NCI-H2171 (cell line): ENCODE measurements at regions not wholly inside any gene's neighbourhood (a gene's known extent, or its start where the extent isn't known, plus 50 kb on each side); places are given as distances from the start of the nearest gene placed in this dataset.
"Not testable (repeated sequence)": the region's sequence is repeated elsewhere in the genome, so short reads cannot be mapped to it uniquely, and the experiment has no call there.

Experiments used
- DNase-seq: peaks from one replicate; lab custom pipeline; 2025; lab: John Stamatoyannopoulos, UW

DNA sequence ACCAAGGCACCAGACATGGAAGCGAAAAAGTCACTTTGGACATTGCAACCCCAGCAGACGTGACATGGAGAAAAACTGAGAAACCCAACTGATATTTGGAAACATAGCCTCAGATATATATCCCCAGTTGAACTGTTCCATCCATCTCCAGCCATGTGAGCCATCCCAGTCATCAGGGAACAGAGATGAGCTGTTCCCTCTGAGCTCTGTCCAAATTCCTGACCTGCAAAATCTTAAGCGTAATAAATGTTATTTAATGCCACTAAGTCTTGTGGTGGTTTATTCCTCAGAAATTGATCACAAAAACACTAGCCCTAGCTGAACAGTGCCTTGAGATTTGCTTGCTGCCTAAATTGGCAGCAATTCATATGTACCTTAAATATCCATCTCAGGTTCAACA is 182.8 kb downstream of the NRP2 start:
- no peak for DNase-seq

DNA sequence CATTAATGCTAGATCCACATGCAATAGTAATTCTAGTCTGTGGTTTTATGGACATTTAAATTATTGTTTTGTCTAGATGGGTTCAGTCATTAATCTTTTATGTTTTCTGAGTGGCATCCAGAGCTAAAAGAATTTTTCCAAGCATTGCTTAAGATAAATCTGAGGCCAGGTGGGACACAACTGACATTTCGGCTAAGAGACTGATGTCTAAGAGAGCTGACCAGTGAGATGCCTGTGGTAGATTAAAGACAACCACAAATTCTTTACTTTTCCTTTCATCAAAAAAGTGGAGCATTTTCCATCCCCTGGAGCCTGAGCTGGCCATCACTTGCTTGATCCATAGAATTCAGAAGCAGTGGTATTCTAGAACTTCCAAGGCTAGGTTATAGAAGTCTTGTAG is 182.2 kb downstream of the NRP2 start:
- no peak for DNase-seq

DNA sequence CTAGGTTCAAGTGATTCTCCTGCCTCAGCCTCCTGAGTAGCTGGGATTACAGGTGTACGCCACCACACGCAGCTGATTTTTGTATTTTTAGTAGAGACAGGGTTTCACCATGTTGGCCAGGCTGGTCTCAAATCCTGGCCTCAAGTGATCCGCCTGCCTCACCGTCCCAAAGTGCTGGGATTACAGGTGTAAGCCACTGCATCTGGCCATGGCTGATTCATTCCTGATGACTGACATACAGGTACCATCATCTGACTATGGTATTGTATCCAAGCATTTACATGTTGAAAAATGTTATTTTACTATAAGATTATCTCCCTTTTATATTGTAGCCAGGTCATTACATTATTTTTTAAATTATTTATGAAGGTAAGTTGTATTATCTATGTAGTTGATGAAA is 180.5 kb downstream of the NRP2 start:
- DNase-seq: not testable (repeated sequence)

DNA sequence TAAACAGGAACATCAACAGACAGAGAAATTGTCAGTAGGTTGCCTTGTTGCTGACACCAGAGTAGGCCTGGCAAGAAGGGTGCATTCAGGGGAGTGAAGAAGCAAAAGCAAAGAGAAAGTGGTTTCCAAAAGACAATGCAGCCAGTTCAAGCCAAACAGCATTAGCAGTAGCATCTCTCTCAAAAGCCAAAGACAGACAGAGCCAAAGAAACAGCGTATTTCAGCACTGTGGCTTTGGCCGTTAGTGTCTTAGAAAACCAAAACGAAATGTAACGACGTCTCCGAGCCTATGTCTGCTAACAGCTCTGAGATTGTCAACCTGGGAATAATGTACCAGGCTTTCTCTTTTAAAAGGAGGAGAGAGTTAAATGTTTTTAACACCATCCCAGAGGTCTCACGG is 178.6 kb downstream of the NRP2 start:
- no peak for DNase-seq

DNA sequence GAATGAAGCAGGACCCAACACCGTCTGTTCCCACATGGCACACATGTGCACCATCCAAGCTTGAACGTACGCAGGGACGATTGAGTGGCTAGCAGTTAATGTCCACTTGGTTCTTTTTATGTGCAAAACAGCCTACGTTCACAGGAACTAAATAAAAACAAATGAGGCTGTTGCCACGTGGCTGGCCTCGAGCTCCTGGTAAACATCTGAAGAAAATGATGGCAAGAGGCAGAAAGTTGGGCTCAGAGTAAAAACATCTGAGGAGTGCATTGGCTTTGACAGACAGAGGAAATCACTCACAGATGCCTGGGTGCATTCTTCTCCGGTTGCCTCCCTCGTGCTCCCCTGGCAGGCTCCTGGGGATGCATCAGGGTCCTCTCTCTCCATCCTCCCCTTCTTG is 177.9 kb downstream of the NRP2 start:
- no peak for DNase-seq

DNA sequence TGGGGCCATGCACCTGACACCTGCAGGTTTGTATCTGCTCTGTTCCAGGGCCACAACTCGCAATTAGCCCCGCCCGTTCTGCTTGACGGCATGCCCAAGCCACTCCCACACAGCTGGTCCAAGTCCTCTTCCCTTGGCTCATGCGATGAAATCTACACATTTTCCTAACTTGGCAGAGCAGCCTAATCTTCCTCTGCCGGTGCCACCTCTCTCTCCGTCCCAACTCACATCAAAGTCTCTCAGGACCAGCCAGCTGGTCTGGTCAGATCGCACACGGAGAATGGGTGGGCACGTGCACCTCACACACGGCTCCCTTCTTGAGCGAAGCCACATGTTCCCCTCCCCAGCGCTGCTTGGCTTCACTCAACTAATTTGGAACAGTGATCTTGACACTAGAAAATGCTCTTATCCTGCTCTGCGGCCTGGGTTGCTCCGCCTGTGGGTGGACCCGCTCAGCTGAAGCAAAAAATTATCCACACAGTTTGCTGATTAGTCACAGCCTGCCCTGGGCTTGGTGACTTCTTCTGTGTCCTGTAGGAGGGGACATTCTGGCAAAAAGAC is 176.7 kb downstream of the NRP2 start:
- DNase-seq: peak; percentile 85

GRCh38 chr2:205858275-205858674 is 176.0 kb downstream of the NRP2 start:
- no peak for DNase-seq

DNA sequence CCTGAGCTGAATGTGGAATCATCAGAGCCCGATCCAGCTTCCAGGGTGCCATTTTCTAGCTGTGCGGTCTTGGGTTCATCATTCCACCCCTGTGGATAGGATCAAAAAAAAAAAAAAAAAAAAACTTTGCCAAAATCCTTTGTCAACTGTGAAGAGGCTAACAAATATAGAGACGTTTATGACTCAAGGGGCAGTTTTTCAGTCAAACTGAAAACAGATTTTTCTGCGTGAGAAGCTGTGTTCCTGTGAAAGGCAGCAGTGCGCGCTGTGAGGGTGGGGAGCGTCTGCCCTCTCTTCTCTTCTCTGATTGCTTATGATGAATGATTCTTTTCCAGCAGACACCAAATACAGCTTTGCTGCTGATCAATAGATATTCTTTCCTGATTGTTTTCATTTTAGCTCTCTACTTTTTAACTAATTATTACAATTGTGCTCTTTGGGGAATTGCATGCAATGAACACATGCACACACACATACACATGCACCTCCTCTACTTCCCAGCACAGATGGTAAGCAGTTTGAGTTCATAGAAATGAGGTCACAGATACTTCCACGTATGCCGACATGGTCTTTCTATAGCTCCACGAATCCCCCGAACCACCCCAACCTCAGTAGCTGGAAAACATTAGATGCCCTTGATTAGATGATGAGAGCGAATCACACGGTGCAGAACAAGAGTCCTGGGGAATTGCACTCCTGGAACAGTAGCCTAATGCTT is 175.4 kb downstream of the NRP2 start:
- no peak for DNase-seq

GRCh38 chr2:205852457-205852856 is 170.2 kb downstream of the NRP2 start:
- no peak for DNase-seq

DNA sequence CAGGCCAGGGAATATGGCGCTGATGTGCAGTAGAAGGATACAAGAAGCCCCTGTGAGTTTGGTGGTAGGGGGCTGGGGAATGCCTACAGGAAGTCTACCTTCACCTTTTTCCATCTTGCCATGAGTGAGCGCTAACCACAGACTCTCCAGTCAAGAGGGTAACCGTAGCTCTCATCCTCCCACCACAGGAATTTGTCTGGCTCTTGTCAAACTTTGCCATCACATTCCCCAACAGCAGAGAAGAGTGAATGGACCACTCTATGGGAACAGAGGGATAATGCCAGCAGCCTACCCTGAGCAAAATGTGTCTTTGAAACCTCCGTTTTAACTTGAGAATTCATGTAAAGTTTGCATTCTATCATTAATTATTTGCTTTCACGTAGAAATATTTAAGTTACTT is 168.3 kb downstream of the NRP2 start:
- no peak for DNase-seq

DNA sequence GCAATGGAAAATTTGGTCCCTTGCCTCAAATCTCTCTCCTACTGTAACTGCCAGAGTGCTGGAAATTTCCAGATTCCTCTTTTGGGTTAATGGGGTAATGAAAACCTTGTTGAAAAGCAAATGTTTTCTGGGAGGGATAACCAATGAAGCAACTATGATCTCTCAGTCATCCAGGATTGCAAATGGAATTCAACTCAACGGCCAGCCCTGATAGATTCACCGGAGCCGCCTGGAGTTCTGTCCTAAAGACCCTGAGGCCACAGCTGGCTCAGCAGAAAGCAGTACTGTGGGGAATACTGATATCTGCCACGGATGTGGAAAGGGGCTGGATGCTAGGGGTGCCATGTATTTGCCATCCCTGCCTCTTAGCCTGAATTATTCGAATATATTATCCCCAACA is 167.8 kb downstream of the NRP2 start:
- DNase-seq: no peak

- DNase-seq: no peak
These were observed 166.8 kb downstream of the NRP2 start for GRCh38 chr2:205849136-205849535.

DNA sequence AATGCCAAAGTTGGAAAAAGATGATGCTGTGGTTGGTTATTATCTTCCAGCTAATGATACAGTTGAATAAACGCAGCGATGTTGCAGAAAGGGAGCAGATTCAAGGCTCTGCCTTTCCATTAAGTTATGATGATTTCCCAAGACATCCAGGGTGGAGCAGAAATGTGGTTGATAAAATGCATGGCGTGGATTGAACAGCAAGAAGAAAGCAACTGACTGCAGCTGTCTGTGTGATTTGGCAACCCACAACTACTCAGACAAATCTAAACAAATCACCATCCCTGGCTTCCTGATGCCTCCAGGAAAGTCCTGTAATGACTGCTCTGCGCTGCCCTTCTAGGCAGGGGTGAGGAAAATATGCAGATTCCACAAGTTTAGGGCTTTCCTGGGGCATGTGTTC is 166.3 kb downstream of the NRP2 start:
- DNase-seq: no peak
